IPS DF 4.7 (cell line): ENCODE measurements at regions not wholly inside any gene's neighbourhood (a gene's known extent, or its start where the extent isn't known, plus 50 kb on each side); places are given as distances from the start of the nearest gene placed in this dataset.
"Not testable (repeated sequence)": the region's sequence is repeated elsewhere in the genome, so short reads cannot be mapped to it uniquely, and the experiment has no call there.

Experiments
- DNase-seq: peaks from one replicate; pipeline ENCODE4 v3.0.0-alpha.2; 2013; ENCODE audit warnings: low spot score; ENCODE audit errors: extremely low read depth

DNA sequence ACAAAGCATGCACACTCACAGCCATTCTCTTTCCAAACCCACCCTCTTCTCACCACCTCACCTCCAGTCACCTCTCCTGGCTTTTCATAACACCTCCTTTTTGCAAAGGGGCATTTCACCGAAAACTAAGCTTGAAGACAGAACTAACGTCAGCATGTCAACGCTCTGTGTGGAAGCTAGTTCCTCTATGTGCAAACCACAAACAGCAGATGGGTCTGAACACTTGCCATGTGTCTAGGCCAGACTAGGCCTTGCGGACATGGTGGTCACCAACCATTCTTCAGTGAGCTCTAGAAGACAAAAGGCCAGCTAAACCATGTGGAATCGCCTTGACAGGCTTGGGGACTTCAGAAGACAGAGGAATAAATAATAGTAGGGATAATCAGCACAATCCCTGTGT lies 148.5 kb downstream of the TXNL1 start:
- DNase-seq, result no peak

DNA sequence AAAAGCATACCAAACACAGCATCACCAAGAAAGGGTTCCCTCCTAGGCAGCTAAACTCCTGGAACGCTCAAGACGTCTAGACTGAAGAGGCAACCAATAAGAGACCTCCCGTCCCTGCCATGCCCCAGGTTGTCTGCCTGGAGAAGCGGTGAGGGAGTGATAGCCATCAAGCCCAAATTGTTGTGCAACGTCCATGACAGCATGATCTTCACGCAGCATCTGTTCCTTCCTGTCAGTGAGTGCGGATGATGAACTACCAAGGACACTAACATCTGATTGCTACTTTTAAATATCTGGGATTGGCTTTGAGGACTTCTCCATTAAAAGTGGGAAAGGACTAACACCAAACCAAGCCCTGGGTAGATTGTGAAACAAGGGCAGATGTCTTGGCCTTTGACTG lies 149.7 kb downstream of the TXNL1 start:
- DNase-seq, result no peak

DNA sequence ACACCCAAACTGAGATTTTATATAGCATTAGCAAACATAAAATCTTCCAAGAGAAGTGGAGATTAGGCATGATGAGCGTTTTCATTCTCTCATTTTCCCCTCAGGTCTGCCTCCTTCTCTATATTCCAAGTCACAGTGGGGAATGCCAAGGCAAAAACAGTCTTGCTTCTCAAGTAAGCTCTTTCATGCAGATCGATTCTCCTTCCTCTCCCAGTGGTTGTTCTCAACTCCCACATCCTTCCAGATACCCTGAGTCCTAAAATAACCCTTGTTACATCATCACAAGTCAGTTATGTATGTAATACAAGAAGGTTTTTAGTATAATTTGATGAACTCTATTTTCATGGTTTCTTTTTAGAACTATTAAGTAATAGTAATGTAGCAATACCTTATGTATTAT lies 150.6 kb downstream of the TXNL1 start:
- no peak for DNase-seq

DNA sequence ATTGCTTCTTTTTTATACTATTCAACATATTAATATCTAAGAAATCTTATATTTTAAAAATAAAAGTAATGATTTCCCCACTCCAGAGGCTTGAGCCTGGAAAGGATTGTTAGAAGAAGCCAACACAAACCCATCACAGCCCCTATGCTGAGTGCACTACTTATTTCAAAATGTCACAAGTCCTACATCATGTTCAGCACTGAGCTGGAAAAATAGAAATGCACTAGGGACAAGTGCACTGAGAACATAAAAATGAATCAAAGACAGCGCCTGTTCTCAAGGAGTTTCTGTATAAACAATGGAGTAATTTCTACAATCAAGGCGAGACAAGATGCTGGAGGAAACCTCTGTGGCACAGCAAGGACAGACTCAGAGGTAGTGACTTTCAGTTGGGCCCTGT lies 155.0 kb downstream of the TXNL1 start:
- DNase-seq, result no peak

DNA sequence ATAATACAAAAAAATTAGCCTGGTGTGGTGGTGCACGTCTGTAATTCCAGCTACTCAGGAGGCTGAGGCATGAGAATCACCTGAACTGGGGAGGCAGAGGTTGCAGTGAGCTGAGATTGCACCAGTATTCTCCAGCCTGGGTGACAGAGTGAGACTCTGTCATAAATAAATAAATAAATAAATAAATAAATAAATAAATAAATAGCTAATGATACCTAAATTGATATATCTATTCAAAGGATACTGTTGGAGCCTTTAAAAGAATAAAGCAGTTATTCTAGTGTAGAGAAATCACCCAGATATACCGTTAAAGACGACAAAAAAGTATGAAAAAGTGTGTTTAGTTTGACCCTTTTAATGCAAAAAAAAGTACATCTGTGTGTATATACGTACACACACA lies 155.6 kb downstream of the TXNL1 start:
- not testable (repeated sequence) for DNase-seq

DNA sequence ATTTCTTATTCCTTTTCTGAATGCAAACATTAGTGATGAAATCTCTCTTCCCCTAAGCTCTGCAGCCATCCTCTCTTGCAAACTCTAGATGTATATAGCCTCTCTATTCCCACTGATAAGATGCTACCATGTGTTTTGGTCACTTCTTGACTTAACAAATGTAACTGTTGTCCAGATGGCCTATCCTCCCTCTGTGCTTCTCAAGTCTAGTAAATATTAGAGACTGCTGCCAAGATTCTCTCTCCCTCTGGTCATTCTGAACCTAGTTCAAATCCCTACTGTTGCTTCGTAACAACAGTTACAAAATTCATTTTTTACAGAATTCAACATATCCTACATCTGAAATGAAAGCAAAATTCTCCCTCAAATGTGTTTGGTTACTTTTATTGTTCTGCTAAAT lies 156.6 kb downstream of the TXNL1 start:
- DNase-seq, result no peak

DNA sequence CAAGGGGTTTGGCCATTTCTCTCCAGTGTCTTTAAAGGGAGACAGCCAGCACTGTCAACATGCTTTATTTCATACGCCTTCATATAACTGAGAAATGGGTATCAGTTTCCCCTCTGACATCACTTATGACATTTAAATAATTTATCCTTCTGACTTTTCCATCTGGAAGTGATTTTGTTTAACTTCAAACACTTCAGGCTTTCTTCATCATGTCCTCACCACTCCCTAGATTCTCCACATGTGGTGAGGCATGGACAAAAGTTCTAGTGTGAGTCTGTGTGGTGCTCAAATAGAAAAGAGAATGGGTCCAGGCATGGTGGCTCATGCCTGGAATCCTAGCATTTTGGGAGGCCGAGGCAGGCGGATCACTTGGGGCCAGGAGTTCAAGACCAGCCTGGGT lies 158.6 kb downstream of the TXNL1 start:
- DNase-seq, result no peak

DNA sequence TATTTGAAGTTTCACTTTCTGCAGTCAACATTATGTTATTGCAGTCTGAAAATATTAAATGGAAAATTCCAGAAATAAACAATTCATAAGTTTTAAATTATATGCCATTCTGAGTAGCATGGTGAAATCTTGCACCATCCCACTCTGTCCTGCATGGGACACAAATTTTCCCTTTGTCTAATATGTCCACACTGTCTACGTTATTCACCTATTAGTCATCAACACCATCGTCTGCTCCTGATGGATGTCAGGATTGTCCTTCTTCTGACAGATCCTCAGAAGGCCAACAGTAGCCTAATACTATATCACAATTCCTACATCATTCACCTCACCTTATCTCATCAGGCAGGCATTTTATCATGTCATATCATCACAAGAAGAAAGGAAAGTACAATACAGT lies 163.1 kb downstream of the TXNL1 start:
- no peak for DNase-seq

DNA sequence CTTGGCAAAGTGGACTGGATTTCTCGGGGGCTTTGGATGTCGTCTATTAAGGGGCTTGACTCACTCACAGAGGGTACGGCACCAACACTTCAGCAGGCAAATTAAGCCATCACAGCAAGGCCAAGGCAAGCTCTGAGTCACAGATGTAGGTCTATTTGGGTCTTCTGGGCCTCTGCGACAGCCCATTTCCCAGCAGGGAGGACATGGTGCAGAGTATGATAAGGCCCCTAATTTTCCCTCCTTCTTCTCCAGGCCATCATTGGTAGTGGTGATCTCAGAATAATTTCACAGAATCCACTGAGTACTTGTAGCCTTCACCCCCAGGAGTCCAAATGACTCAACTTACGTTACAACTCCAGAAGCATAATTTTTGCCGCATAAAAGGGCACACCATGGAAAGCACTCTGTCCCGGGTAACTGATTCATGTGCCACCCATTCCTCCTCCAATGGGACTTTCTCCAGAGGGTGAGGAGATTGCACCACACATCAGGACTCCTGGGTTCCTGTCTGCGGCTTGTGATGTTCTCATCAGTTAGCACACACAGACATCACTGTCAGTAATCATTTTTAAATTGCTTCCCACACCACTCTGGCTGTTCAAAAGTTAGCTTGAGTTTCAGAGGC lies 164.9 kb downstream of the TXNL1 start:
- no peak for DNase-seq

DNA sequence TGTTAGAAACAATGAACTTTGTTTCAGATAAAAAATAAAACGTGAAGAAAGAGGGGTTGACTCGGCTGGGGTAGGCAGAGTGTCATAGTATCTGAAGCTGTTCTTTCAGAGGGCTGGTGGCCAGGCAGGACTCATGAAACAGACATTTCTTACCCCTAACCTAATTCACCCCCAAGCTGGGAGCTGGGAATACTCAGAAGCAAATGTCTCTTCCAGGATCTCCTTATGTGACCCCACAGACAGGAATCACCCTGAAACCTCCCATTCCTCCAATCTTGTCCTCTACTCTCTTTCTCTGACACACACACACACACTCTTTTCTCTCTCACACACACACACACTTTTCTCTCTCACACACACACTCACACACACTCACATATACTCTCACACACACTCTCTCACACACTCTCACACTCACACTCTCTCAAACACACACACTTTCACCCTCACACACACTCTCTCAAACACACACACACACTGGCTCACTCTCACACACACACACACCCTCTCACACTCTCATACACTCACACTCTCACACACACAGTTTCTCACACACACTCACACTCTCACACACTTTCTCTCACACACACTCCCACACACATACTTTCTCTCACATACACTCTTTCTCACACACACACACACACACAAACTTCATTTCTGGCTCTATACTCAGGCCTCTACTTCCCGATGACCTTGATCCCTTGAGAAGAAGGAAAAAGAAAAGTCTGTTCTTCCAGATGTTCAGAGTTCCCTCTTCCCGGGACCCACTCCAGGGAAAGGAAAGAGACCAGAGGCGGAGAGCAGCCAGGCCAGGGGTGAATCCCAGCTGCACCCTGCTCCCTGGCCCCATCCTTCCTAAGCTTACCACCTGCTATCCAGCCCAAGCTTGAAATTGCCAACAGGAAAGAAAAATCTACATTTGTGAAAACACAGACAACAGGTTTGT lies 167.7 kb downstream of the TXNL1 start:
- no peak for DNase-seq

DNA sequence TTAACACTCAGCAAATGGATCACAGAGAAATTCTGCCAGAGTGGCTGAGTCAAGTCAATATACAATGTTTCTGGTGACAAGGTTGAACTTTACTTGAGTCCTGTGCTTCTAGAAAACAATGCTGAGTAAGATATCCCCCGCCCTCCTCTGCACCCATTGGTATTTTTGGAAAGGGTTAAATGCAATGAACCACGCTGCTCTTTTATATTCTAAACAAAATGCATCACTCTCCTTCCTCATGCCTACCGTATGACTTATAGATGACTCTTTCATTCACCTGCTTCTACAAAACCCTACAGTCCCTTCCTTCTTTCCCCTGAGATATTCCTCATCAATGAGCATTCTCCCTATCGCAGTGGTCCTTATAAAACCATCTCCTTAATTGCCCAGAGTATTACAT lies 168.8 kb downstream of the TXNL1 start:
- DNase-seq, result no peak

DNA sequence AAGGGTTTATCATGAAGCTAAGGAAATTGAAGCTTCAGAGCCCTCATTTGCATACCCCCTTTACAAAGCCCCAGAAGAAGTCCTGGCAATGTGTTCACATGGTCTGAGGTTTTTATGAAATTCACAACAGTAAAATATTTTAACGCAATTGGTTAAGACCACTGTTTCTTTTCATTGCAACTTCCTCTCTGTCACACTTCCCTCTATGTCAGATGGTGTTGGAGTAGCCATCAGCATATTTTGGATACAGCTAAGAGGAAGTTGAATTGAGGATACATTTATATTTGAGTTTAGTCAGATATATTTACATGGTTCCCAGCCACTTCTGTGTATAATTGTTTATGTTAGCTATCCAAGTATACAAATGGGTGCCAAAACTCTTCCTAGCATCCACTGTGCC lies 170.0 kb downstream of the TXNL1 start:
- no peak for DNase-seq

DNA sequence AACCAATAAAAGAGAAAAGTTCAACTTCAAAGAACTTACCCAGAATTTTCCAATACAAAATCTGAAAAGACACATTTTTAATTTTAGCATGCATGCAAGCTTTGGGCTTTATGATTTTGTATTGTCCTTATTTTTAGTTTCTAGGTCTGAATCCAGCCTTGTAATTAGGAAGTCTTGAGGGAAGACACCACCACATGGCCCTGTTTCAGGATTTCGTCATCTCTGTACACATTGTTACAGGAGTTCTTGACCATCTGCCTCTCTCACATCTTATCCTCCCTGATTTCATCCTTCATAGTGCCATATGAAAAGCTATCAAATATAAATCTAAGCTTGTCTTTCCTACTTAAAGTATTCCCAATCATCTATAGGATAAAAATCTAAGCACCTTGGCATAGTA lies 176.1 kb downstream of the TXNL1 start:
- DNase-seq, result no peak

DNA sequence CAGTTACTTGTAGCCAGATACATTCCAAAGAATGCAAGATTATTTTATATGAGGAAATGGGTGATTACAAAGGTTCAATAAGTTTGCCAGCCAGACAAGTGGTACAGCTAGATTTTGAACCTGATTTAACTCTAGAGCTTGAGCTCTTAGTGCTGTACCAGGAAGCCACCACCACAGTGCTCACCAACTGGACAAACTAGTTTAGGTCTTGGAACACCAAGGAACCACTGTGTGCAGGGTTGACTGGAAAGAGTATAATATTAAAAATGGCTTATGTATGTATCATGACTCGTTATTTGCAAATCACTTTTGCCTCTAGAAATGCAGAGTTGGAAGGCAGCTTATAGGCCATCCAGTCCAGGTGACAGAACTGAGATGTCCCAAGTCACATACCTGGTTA lies 177.2 kb downstream of the TXNL1 start:
- DNase-seq, result no peak

DNA sequence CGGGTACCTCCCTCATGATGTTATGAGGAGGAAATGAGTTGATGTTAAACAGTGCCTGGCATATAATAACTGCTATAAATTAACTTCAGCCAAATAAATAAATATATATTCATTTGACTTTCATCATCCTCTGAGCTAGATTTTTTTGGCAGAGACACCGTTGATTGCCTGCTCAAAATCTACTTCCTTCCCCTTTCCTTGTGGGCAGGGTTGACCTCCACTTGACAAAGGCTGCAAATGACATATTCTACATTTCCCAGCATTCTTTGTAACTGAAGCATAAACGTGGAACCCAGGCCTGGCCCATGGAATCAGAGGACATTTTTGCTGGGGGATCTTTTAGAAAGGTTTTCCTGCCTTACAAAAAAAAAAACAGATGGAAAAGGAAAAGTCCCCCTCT lies 177.8 kb downstream of the TXNL1 start:
- no peak for DNase-seq

DNA sequence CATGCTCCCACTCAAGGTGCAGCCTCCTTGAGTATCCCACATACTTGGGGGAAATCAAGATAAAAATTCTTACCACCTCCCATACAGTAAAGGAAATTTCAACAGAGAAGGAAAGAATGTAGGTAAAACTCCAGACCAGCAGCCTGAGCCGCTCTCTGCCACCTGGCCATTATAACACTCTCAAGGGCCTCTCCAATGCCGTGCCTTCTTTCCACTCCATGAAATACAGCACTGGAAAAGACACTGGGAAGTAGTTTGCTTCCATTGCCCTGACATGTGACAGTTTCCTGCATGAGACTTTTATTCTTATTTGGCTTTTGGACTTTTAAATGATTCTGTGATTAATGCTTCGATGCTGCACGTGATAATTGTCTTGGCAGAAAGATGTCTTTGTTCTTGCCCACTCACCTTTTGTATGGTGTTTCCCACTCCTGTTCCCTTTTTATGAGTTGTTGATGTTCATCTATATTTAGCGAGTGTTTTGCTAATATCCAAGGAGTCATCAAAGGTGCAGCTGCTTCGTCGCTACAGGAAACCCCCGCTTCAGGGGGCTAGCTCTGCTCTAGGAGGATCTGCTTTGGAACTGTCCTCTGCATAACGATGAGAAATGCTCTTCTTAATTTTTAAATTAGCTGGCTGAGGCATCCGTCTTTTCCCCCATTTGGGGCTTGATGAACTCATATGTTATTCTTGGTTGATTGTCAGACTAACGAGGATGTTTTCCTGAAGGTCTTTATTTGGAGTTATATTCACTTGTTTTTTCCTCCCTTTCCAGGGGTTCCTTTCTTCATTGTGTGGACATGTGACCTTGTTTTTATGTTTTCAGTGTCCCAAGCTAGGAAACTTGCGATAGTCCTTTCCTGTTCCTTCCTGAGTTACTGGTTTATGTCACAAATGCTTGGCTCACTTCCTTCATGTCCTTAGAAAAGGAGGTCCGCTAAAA lies 179.4 kb downstream of the TXNL1 start:
- no peak for DNase-seq

DNA sequence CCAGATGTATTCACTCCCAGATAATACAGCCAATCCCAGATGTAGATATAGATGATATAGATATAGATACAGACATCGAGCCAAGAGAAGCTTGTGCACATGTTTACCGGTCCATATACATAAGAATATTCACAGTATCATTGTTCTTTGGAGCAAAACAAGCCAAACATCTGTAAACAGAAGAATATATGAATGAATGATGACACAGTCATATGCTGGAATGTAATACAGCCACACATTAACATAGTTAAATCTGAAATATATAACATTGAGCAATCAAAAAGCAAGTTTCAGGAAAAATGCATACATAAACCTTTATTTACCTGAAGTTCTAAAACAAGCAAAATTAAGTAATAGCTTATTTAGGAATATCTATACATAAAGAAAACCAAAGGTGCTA lies 182.5 kb downstream of the TXNL1 start:
- no peak for DNase-seq

DNA sequence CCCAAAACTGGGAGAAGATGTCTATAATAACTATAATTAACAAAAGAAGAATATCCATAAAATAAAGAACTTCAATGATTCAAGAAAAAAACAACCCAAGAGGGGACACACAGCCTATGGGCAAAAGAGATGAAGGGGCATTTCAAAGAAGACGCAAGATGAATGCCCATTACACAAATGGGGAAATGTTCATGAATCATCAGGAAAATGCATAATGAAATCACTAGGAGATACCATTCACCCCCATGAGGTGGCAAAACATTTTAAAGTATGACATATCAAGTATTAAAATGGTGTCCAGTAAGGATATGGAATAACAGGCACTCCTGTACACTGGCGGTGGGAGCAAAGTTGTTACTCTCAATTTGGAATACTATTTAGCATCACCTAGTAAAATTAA lies 183.3 kb downstream of the TXNL1 start:
- DNase-seq, result no peak

DNA sequence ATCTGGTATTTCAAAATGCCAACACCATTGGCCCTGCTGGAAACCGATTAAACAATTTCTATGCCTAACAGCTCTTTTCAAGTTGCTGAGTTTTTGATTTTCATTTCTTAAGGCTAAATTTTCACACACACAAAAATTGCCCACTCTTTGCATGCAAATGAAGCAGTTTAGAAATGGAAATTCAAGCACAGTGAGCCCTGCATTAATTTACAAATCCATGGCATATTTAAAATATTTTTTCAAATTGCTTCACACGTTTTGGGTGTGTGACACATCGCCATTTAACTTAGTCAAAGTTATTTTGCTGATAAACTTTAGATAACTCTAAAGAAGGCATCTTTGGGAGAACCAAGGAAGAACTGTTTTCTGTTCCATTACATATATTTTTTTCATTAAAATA lies 184.8 kb downstream of the TXNL1 start:
- no peak for DNase-seq

DNA sequence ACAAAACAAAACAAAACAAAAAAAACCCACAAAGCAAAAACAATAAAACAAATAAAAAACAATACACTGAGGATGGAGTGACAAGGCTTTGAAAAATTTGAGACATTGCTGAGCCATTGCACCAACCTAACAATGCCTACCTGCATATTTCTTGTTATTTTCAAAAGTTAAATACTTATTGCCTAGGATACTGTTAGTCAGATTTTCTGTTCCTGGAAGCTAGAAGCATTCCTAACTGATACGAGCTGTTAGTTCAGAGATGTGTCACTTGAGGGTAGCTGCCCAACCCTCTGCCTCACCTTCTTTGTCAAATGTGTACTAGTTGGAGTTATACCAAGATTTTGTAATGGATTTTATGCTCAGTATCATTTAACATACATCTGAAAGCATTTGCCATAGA lies 187.2 kb downstream of the TXNL1 start:
- DNase-seq, result no peak

DNA sequence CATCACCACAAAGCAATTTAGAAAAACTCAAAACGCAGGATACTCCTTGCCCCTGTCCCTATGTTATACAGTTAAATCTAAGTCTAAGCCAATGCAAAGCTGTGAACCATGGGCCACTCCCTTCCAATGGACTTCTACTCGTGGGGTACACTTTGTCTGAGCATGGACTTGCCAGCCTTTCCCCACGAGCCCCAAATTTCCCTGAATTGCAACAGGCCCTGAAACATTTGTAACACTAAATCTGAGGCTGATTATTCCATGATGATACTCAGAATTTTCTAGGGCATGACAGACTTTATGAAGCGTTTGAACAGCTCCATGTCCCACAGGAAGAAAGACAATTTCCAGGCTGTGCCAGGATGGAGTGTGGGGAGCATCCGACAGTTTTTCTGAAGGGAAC lies 189.6 kb downstream of the TXNL1 start:
- DNase-seq, result no peak

DNA sequence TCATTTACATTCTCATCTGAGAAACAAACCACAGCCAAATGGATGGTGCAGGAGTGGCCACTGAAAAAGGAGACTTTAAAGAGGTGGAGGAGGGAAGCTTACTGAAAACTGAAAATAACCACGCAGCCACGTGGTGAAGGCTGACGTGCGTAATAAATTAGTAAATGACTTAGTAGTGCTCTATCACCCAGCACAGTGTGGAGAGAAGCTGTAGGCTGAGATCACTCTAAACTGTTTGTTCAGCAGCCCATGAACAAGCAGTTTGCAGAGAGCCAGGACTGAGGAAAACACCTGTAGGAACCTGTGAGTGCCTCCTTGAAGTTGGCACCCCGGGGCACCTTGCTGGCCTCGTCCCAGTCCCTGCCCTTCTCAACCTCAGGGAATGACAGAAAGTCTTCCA lies 193.0 kb downstream of the TXNL1 start:
- DNase-seq, result no peak
